ENCODE measurements at regions not wholly inside any gene's neighbourhood (a gene's known extent, or its start where the extent isn't known, plus 50 kb on each side); places are given as distances from the start of the nearest gene placed in this dataset.
"Not testable (repeated sequence)": the region's sequence is repeated elsewhere in the genome, so short reads cannot be mapped to it uniquely, and the experiment has no call there.

- intact Hi-C loops (cut with micrococcal nuclease), result no loop called here
Measured at GRCh38 chr5:71771191-71771590, 52.1 kb downstream of the CARTPT start.

GRCh38 chr5:71778678-71779276 is 59.7 kb downstream of the CARTPT start:
- intact Hi-C loops (cut with micrococcal nuclease), result no loop called here

GRCh38 chr5:71780597-71780996 is 61.5 kb downstream of the CARTPT start:
- intact Hi-C loops (cut with micrococcal nuclease), result no loop called here

GRCh38 chr5:71782393-71782770 is 63.3 kb downstream of the CARTPT start:
- intact Hi-C loops (cut with micrococcal nuclease), result loop anchor here (2.0 kb wide), 1 partner anchor 526 kb away; no protein-coding TSS in a partner anchor

- intact Hi-C loops (cut with micrococcal nuclease), result loop anchor here (2.0 kb wide), 1 partner anchor 526 kb away; no protein-coding TSS in a partner anchor
Measured at GRCh38 chr5:71782771-71783770, 64.0 kb downstream of the CARTPT start.

GRCh38 chr5:71783891-71784290 is 64.8 kb downstream of the CARTPT start:
- intact Hi-C loops (cut with micrococcal nuclease), result loop anchor here (2.0 kb wide), 1 partner anchor 525 kb away; no protein-coding TSS in a partner anchor

- intact Hi-C loops (cut with micrococcal nuclease), result no loop called here
Measured at GRCh38 chr5:71786337-71787055, 67.4 kb downstream of the CARTPT start.

GRCh38 chr5:71788794-71789193 is 69.7 kb downstream of the CARTPT start:
- intact Hi-C loops (cut with micrococcal nuclease), result no loop called here

- intact Hi-C loops (cut with micrococcal nuclease), result no loop called here
Measured at GRCh38 chr5:71789746-71790145, 70.7 kb downstream of the CARTPT start.

- intact Hi-C loops (cut with micrococcal nuclease), result no loop called here
Measured at GRCh38 chr5:71790433-71790832, 71.4 kb downstream of the CARTPT start.

- intact Hi-C loops (cut with micrococcal nuclease), result not testable (repeated sequence)
Measured at GRCh38 chr5:71792041-71792440, 73.0 kb downstream of the CARTPT start.

- intact Hi-C loops (cut with micrococcal nuclease), result no loop called here
Measured at GRCh38 chr5:71794061-71794695, 75.1 kb downstream of the CARTPT start.

GRCh38 chr5:71802673-71803072 is 83.6 kb downstream of the CARTPT start:
- intact Hi-C loops (cut with micrococcal nuclease), result no loop called here

- intact Hi-C loops (cut with micrococcal nuclease), result no loop called here
Measured at GRCh38 chr5:71806711-71807110, 87.6 kb downstream of the CARTPT start.

GRCh38 chr5:71807909-71808308 is 88.8 kb downstream of the CARTPT start:
- intact Hi-C loops (cut with micrococcal nuclease), result no loop called here

- intact Hi-C loops (cut with micrococcal nuclease), result no loop called here
Measured at GRCh38 chr5:71809446-71809845, 90.4 kb downstream of the CARTPT start.

GRCh38 chr5:71810023-71810422 is 90.9 kb downstream of the CARTPT start:
- intact Hi-C loops (cut with micrococcal nuclease), result no loop called here

GRCh38 chr5:71810471-71811195 is 91.6 kb downstream of the CARTPT start:
- intact Hi-C loops (cut with micrococcal nuclease), result no loop called here

- intact Hi-C loops (cut with micrococcal nuclease), result no loop called here
Measured at GRCh38 chr5:71811779-71812178, 92.7 kb downstream of the CARTPT start.

GRCh38 chr5:71816307-71816706 is 97.2 kb downstream of the CARTPT start:
- intact Hi-C loops (cut with micrococcal nuclease), result no loop called here

GRCh38 chr5:71817891-71818290 is 98.8 kb downstream of the CARTPT start:
- intact Hi-C loops (cut with micrococcal nuclease), result no loop called here

Measured in T-helper 2 cell treated with Interferon-gamma antibody and Interleukin-4, amounts not matched to agents 100 ng/mL and 5 ng/mL, for 36 hours (primary cell).